DOHH2 (cell line): ENCODE measurements at regions not wholly inside any gene's neighbourhood (a gene's known extent, or its start where the extent isn't known, plus 50 kb on each side); places are given as distances from the start of the nearest gene placed in this dataset.
"Not testable (repeated sequence)": the region's sequence is repeated elsewhere in the genome, so short reads cannot be mapped to it uniquely, and the experiment has no call there.

Experiments
- CTCF ChIP-seq: fragments of 200-600 bp; sonication (generic); IDR thresholded peaks from one replicate; pipeline ENCODE4 v1.5.1; 2014; ENCODE audit warnings: antibody characterized with exemption, mild to moderate bottlenecking, low read depth, low read length; ENCODE audit not compliant: poor library complexity, severe bottlenecking
- EZH2phosphoT487 ChIP-seq: fragments of 200-600 bp; sonication (generic); IDR thresholded peaks from 2 replicates; pipeline ENCODE4 v1.6.1; 2017; ENCODE audit warnings: borderline replicate concordance, mild to moderate bottlenecking, antibody characterized with exemption, low read length, moderate library complexity, mixed read lengths

GRCh38 chr12:8328835-8329234 lies 101.4 kb upstream of the FAM90A1 start:
- not testable (repeated sequence) for TF ChIP-seq CTCF, EZH2phosphoT487
